ENCODE measurements at regions not wholly inside any gene's neighbourhood (a gene's known extent, or its start where the extent isn't known, plus 50 kb on each side); places are given as distances from the start of the nearest gene placed in this dataset.
"Not testable (repeated sequence)": the region's sequence is repeated elsewhere in the genome, so short reads cannot be mapped to it uniquely, and the experiment has no call there.

GRCh38 chr4:129261584-129261983, 165.6 kb downstream of the C4orf33 start:
- ChIA-PET CTCF (no interaction called here), POLR2A (no interaction called here)
- no peak for DNase-seq
- Mint-ChIP-seq H3K27me3 (no peaks in the 10 kb centered on the region), H3K36me3 (no peaks in the 10 kb centered on the region), H3K9me3 (peaks cover 0 to 3% (median 0%) of the 10 kb centered on the region in 5 donors), H3K4me1 (peaks cover 9 to 19% (median 9%) of the 10 kb centered on the region in 3 donors), H3K27ac (no peak overlapping the region), H3K4me3 (no peak overlapping the region)
- no peak overlapping the region for H3K27ac ChIP-seq (ENCODE audit: low read depth, low read length)
- no peak overlapping the region for H3K4me3 ChIP-seq (ENCODE audit: low read length)
- no peaks in the 10 kb centered on the region for H3K9me3 ChIP-seq (ENCODE audit: low read length)
- no peaks in the 10 kb centered on the region for H3K27me3 ChIP-seq (ENCODE audit: insufficient read depth, low read length, poor library complexity, severe bottlenecking)
- no peaks in the 10 kb centered on the region for H3K4me1 ChIP-seq (ENCODE audit: insufficient read depth, low read length)
- H3K36me3 ChIP-seq (ENCODE audit: insufficient read depth, low read length), result no peaks in the 10 kb centered on the region

- H3K9me3 ChIP-seq (ENCODE audit: low read length), result no peaks in the 10 kb centered on the region
- ChIA-PET CTCF (no interaction called here), POLR2A (no interaction called here)
- DNase-seq, result no peak
- Mint-ChIP-seq H3K27me3 (no peaks in the 10 kb centered on the region), H3K4me3 (peak overlapping the region in 6 of 7 donors; percentile 15 to 71 (median 47)), H3K9me3 (no peaks in the 10 kb centered on the region), H3K27ac (peak overlapping the region in 4 of 8 donors; percentile 42 to 64 (median 64)), H3K4me1 (peaks cover 9 to 19% (median 9%) of the 10 kb centered on the region in 3 donors), H3K36me3 (no peaks in the 10 kb centered on the region)
- H3K4me3 ChIP-seq (ENCODE audit: low read length), result no peak overlapping the region
- H3K27me3 ChIP-seq (ENCODE audit: insufficient read depth, low read length, poor library complexity, severe bottlenecking), result no peaks in the 10 kb centered on the region
- H3K4me1 ChIP-seq (ENCODE audit: insufficient read depth, low read length), result no peaks in the 10 kb centered on the region
- H3K36me3 ChIP-seq (ENCODE audit: insufficient read depth, low read length), result no peaks in the 10 kb centered on the region
- no peak overlapping the region for H3K27ac ChIP-seq (ENCODE audit: low read depth, low read length)
These were observed 168.2 kb downstream of the C4orf33 start for GRCh38 chr4:129264008-129264657.

GRCh38 chr4:129278868-129279267, 182.9 kb downstream of the C4orf33 start:
- DNase-seq, result no peak
- Mint-ChIP-seq H3K36me3 (no peaks in the 10 kb centered on the region), H3K27ac (no peak overlapping the region), H3K4me3 (no peak overlapping the region), H3K4me1 (no peaks in the 10 kb centered on the region), H3K9me3 (peaks cover 0 to 3% (median 0%) of the 10 kb centered on the region in 5 donors), H3K27me3 (peaks cover 0 to 4% of the 10 kb centered on the region in 2 donors)
- ChIA-PET POLR2A (no interaction called here), CTCF (no interaction called here)
- Histone ChIP-seq H3K27me3 (ENCODE audit: insufficient read depth, low read length, poor library complexity, severe bottlenecking) (no peaks in the 10 kb centered on the region), H3K36me3 (ENCODE audit: insufficient read depth, low read length) (no peaks in the 10 kb centered on the region), H3K4me3 (ENCODE audit: low read length) (no peak overlapping the region), H3K9me3 (ENCODE audit: low read length) (no peaks in the 10 kb centered on the region), H3K4me1 (ENCODE audit: insufficient read depth, low read length) (no peaks in the 10 kb centered on the region), H3K27ac (ENCODE audit: low read depth, low read length) (no peak overlapping the region)

GRCh38 chr4:129282293-129282692, 186.3 kb downstream of the C4orf33 start:
- Mint-ChIP-seq H3K9me3 (peaks cover 0 to 3% (median 0%) of the 10 kb centered on the region in 5 donors), H3K27ac (no peak overlapping the region), H3K4me1 (no peaks in the 10 kb centered on the region), H3K27me3 (peaks cover 0 to 4% of the 10 kb centered on the region in 2 donors), H3K36me3 (no peaks in the 10 kb centered on the region), H3K4me3 (no peak overlapping the region)
- H3K27me3 ChIP-seq (ENCODE audit: insufficient read depth, low read length, poor library complexity, severe bottlenecking), result no peaks in the 10 kb centered on the region
- H3K27ac ChIP-seq (ENCODE audit: low read depth, low read length), result no peak overlapping the region
- H3K36me3 ChIP-seq (ENCODE audit: insufficient read depth, low read length), result no peaks in the 10 kb centered on the region
- no peaks in the 10 kb centered on the region for H3K4me1 ChIP-seq (ENCODE audit: insufficient read depth, low read length)
- no peak overlapping the region for H3K4me3 ChIP-seq (ENCODE audit: low read length)
- no peak for DNase-seq
- CTCF ChIA-PET, result no interaction called here
- no peaks in the 10 kb centered on the region for H3K9me3 ChIP-seq (ENCODE audit: low read length)
- POLR2A ChIA-PET, result no interaction called here

GRCh38 chr4:129292194-129292593, 196.2 kb downstream of the C4orf33 start:
- H3K4me1 Mint-ChIP-seq; DNase-seq; H3K4me3 ChIP-seq (ENCODE audit: low read length); POLR2A ChIA-PET; H3K4me1 ChIP-seq (ENCODE audit: insufficient read depth, low read length); H3K27me3 ChIP-seq (ENCODE audit: insufficient read depth, low read length, poor library complexity, severe bottlenecking); H3K36me3 Mint-ChIP-seq; H3K27me3 Mint-ChIP-seq; H3K4me3 Mint-ChIP-seq; H3K9me3 ChIP-seq (ENCODE audit: low read length); H3K27ac ChIP-seq (ENCODE audit: low read depth, low read length); H3K36me3 ChIP-seq (ENCODE audit: insufficient read depth, low read length); CTCF ChIA-PET; H3K27ac Mint-ChIP-seq; H3K9me3 Mint-ChIP-seq: not testable (repeated sequence)

GRCh38 chr4:129314781-129315180, 218.8 kb downstream of the C4orf33 start:
- DNase-seq, result no peak
- H3K27ac Mint-ChIP-seq, result no peak overlapping the region
- Histone ChIP-seq H3K27me3 (ENCODE audit: insufficient read depth, low read length, poor library complexity, severe bottlenecking) (no peaks in the 10 kb centered on the region), H3K4me1 (ENCODE audit: insufficient read depth, low read length) (no peaks in the 10 kb centered on the region), H3K4me3 (ENCODE audit: low read length) (no peak overlapping the region), H3K36me3 (ENCODE audit: insufficient read depth, low read length) (no peaks in the 10 kb centered on the region), H3K9me3 (ENCODE audit: low read length) (no peaks in the 10 kb centered on the region), H3K27ac (ENCODE audit: low read depth, low read length) (no peak overlapping the region)
- ChIA-PET POLR2A (no interaction called here), CTCF (no interaction called here)
- H3K9me3 Mint-ChIP-seq, result peaks cover 0 to 2% (median 0%) of the 10 kb centered on the region in 5 donors
- H3K4me3 Mint-ChIP-seq, result no peak overlapping the region
- no peaks in the 10 kb centered on the region for H3K36me3 Mint-ChIP-seq
- H3K4me1 Mint-ChIP-seq, result no peaks in the 10 kb centered on the region
- peaks cover 0 to 2% of the 10 kb centered on the region in 2 donors for H3K27me3 Mint-ChIP-seq

- Histone ChIP-seq H3K4me1 (ENCODE audit: insufficient read depth, low read length) (no peaks in the 10 kb centered on the region), H3K27ac (ENCODE audit: low read depth, low read length) (no peak overlapping the region), H3K36me3 (ENCODE audit: insufficient read depth, low read length) (no peaks in the 10 kb centered on the region), H3K27me3 (ENCODE audit: insufficient read depth, low read length, poor library complexity, severe bottlenecking) (no peaks in the 10 kb centered on the region), H3K9me3 (ENCODE audit: low read length) (no peaks in the 10 kb centered on the region), H3K4me3 (ENCODE audit: low read length) (no peak overlapping the region)
- CTCF ChIA-PET, result no interaction called here
- H3K9me3 Mint-ChIP-seq, result peaks cover 0 to 1% (median 0%) of the 10 kb centered on the region in 5 donors
- peaks cover 0 to 1% (median 0%) of the 10 kb centered on the region in 3 donors for H3K36me3 Mint-ChIP-seq
- H3K27me3 Mint-ChIP-seq, result peaks cover 0 to 2% of the 10 kb centered on the region in 2 donors
- POLR2A ChIA-PET, result no interaction called here
- H3K4me3 Mint-ChIP-seq, result no peak overlapping the region
- H3K27ac Mint-ChIP-seq, result no peak overlapping the region
- no peaks in the 10 kb centered on the region for H3K4me1 Mint-ChIP-seq
- DNase-seq, result no peak
These were observed 227.0 kb downstream of the C4orf33 start for GRCh38 chr4:129322920-129323319.

GRCh38 chr4:129323658-129324057, 227.7 kb downstream of the C4orf33 start:
- Mint-ChIP-seq H3K27ac (no peak overlapping the region), H3K9me3 (peaks cover 0 to 2% (median 0%) of the 10 kb centered on the region in 5 donors), H3K4me3 (no peak overlapping the region), H3K4me1 (no peaks in the 10 kb centered on the region), H3K36me3 (peaks cover 0 to 1% (median 0%) of the 10 kb centered on the region in 3 donors), H3K27me3 (peaks cover 0 to 2% of the 10 kb centered on the region in 2 donors)
- Histone ChIP-seq H3K27me3 (ENCODE audit: insufficient read depth, low read length, poor library complexity, severe bottlenecking) (no peaks in the 10 kb centered on the region), H3K4me3 (ENCODE audit: low read length) (no peak overlapping the region), H3K27ac (ENCODE audit: low read depth, low read length) (no peak overlapping the region), H3K4me1 (ENCODE audit: insufficient read depth, low read length) (no peaks in the 10 kb centered on the region), H3K36me3 (ENCODE audit: insufficient read depth, low read length) (no peaks in the 10 kb centered on the region), H3K9me3 (ENCODE audit: low read length) (no peaks in the 10 kb centered on the region)
- CTCF ChIA-PET, result no interaction called here
- POLR2A ChIA-PET, result no interaction called here
- no peak for DNase-seq

All from CD8-positive, alpha-beta memory T cell (primary cell).